Activated CD4-positive, alpha-beta memory T cell treated with anti-CD3 and anti-CD28 coated beads for 36 hours (primary cell): ENCODE measurements at regions not wholly inside any gene's neighbourhood (a gene's known extent, or its start where the extent isn't known, plus 50 kb on each side); places are given as distances from the start of the nearest gene placed in this dataset.
"Not testable (repeated sequence)": the region's sequence is repeated elsewhere in the genome, so short reads cannot be mapped to it uniquely, and the experiment has no call there.

ENCODE experiments used
- CTCF ChIA-PET: fragments of 350-600 bp; sonication (Branson Sonifier 250); formaldehyde crosslinking; loops from one replicate; lab custom pipeline; 2021; ENCODE audit warnings: antibody characterized with exemption, inconsistent platforms; lab: Charles Lee
- POLR2A ChIA-PET: fragments of 350-600 bp; sonication (Branson Sonifier 250); formaldehyde crosslinking; loops from one replicate; lab custom pipeline; 2021; ENCODE audit warnings: antibody characterized with exemption; lab: Charles Lee
- DNase-seq: peaks from one replicate; pipeline ENCODE4 v3.0.0-alpha.2; 2020
- H3K27ac Mint-ChIP-seq: one replicate; pipeline ENCODE4 v1.8.0; 2021; ENCODE audit warnings: mixed read lengths
- H3K27me3 Mint-ChIP-seq: one replicate; pipeline ENCODE4 v1.8.0; 2021; ENCODE audit warnings: mixed read lengths
- H3K36me3 Mint-ChIP-seq: one replicate; pipeline ENCODE4 v1.8.0; 2021; ENCODE audit warnings: mixed read lengths
- H3K4me1 Mint-ChIP-seq: one replicate; pipeline ENCODE4 v1.8.0; 2021; ENCODE audit warnings: low read depth, mixed read lengths
- H3K4me3 Mint-ChIP-seq: one replicate; pipeline ENCODE4 v1.8.0; 2021; ENCODE audit warnings: mild to moderate bottlenecking, mixed read lengths
- H3K9me3 Mint-ChIP-seq: one replicate; pipeline ENCODE4 v1.8.0; 2021; ENCODE audit warnings: mixed read lengths
- intact Hi-C: fragments of 100-400 bp; cut with micrococcal nuclease; formaldehyde crosslinking; loops from one replicate; pipeline ENCODE4 v1.15.1; 2023

DNA sequence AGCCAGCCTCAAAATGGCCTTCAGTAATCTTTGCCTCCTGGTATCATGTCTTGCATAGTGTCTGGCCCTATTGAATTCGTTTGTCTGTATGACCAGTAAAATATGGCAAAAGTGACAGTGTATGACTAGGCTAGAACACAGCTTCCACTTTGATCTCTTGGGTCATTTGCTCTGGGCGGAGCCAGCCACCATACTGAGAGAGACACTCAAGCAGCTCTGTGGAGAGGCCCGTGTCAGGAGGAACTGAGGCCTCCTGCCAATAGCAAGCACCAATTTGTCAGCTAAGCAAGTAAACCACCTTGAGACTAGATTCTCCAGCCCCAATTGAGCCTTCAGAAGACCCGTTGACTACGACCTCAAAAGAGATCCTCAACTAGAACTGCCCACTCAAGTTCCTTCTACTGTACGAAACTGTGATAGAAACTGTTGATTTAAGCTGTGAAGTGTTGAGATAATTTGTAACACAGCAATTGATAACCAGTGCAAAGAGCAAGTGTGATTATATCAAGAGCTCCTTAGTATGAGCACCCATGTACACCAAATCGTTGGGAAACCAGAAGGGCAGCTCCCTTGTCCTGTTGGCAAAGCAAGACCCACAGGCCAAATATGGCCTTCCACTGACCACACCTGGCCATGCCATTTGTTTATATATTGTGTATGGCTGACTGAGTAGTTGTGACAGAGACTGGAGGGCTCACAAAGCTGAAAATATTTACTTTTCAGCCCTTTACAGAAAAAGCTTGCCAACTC, 52.7 kb upstream of the SERBP1 start:
- H3K4me3 Mint-ChIP-seq: no peak overlapping the region
- no peaks in the 10 kb centered on the region for H3K9me3 Mint-ChIP-seq
- H3K36me3 Mint-ChIP-seq: no peaks in the 10 kb centered on the region
- H3K27me3 Mint-ChIP-seq: no peaks in the 10 kb centered on the region
- intact Hi-C loops: no loop called here
- H3K27ac Mint-ChIP-seq: no peak overlapping the region
- ChIA-PET CTCF (interaction anchor here (0.9 kb wide), 1 partner anchor 11 kb away, joined by 3 read pairs; no protein-coding TSS in a partner anchor), POLR2A (no interaction called here)
- no peak for DNase-seq
- H3K4me1 Mint-ChIP-seq: peaks cover 13% of the 10 kb centered on the region

DNA sequence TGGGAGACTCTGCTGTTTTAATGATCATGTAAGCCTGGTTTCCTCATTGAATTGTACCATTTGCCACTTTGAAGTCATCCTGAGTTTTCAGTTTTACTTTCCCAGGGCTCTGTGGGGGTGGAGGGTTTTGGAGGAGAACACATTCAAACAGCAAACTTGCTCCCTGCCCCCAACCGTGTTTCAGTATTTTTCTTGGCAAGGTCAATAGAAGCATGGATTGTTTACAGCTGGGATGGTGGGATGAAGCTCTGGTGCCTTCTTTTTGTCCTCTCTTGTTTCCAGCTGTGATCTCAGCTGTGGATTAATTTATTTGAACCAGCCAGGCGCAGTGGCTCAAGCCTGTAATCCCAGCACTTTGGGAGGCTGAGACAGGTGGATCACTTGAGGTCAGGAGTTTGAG, 54.3 kb upstream of the SERBP1 start:
- Mint-ChIP-seq H3K27me3 (no peaks in the 10 kb centered on the region), H3K9me3 (no peaks in the 10 kb centered on the region), H3K4me1 (peaks cover 5% of the 10 kb centered on the region), H3K27ac (no peak overlapping the region), H3K4me3 (no peak overlapping the region), H3K36me3 (no peaks in the 10 kb centered on the region)
- intact Hi-C loops: no loop called here
- ChIA-PET CTCF (no interaction called here), POLR2A (interaction anchor here (0.5 kb wide), 1 partner anchor 430 kb away, joined by 4 read pairs; no protein-coding TSS in a partner anchor)
- no peak for DNase-seq

DNA sequence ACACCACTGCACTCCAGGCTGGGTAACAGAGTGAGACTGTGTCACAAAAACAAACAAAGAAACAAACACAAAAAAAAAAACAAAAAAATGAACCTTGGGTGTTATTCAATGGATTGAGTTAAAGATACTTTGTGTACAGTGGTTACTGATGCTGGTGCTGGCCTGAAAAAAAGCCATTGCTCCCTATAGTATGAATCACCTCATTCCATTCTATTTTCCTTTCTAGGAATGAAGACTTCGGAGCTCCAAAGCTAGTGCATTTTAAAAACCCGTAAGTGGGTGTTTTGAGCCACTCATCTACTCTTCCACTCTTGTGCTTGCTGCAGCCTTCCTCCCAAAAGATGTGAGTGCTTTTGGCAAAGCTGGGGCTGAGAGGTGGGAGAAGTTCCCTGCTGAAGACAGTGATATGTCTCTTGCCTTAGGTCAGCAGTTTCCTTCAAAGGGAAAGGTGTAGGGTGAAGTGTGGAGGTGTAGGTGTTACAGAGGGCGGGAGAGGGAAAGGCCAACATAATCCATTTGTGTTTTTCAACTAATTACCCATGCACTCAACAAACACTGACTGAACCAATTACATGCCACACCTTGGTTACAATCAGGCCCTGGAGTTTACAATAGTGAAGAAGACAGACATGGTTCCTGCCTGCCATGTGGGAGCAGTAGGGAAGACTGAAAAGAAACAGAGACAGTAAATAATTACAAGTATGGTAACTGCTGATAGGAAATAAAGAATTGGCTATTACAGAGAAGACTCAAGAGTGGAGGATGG, 55.0 kb upstream of the SERBP1 start:
- H3K27ac Mint-ChIP-seq: no peak overlapping the region
- DNase-seq: no peak
- no peaks in the 10 kb centered on the region for H3K9me3 Mint-ChIP-seq
- intact Hi-C loops: loop anchor here (5.0 kb wide), 1 partner anchor 53 kb away; the partner anchor contains the start of gene SERBP1
- POLR2A ChIA-PET: interaction anchor here (0.5 kb wide), 1 partner anchor 431 kb away, joined by 4 read pairs; no protein-coding TSS in a partner anchor
- H3K4me3 Mint-ChIP-seq: no peak overlapping the region
- H3K27me3 Mint-ChIP-seq: no peaks in the 10 kb centered on the region
- CTCF ChIA-PET: no interaction called here
- H3K4me1 Mint-ChIP-seq: peaks cover 4% of the 10 kb centered on the region
- H3K36me3 Mint-ChIP-seq: no peaks in the 10 kb centered on the region

DNA sequence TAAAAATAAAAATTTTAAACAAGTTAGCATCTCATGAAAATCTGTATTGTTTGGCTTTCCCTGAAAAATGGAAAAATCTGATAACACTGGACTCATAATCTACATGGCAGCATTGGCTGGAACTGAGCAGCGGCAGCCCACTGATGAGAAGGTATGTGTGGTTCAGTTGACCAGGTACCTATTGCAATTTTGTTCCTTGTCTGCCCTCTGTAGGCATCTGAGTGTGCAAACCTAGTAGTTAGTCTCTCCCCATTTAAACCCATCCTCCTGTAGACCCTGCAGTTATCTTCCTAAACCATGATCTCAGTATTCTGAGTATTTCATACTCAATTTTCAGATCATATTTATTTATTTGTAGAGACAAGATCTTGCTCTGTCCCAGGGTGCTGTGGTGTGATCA, 59.4 kb upstream of the SERBP1 start:
- Mint-ChIP-seq H3K27ac (no peak overlapping the region), H3K9me3 (no peaks in the 10 kb centered on the region), H3K4me1 (peaks cover under 1% of the 10 kb centered on the region), H3K4me3 (no peak overlapping the region), H3K27me3 (no peaks in the 10 kb centered on the region), H3K36me3 (no peaks in the 10 kb centered on the region)
- intact Hi-C loops: loop anchor here (1.0 to 5.0 kb wide), 2 partner anchors 57 to 255 kb away; partner anchors contain the start of gene SERBP1
- POLR2A ChIA-PET: no interaction called here
- peak; percentile 12 for DNase-seq
- CTCF ChIA-PET: interaction anchor here (3.5 to 4.1 kb wide), 2 partner anchors 11 to 276 kb away, joined by 15 to 20 read pairs; no protein-coding TSS in a partner anchor

DNA sequence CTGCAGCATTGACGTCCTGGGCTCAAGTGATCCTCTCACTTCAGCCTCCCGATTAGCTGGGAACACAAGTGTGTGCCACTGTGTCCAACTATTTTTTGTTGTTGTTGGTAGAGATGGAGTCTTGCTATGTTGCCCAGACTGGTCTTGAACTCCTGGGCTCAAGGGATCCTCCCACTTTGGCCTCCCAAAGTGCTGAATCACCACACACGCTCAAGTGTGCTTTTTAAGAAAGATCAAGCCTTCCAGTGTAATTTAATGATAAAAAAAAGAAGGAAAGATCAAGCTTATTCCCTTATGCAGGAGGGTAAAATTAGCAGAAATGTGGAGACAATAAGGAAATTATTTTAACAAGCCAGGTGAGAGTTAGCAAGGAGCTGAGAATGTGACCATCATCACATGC, 61.1 kb upstream of the SERBP1 start:
- Mint-ChIP-seq H3K9me3 (no peaks in the 10 kb centered on the region), H3K4me3 (no peak overlapping the region), H3K4me1 (no peaks in the 10 kb centered on the region), H3K27me3 (no peaks in the 10 kb centered on the region), H3K27ac (no peak overlapping the region), H3K36me3 (no peaks in the 10 kb centered on the region)
- POLR2A ChIA-PET: no interaction called here
- DNase-seq: no peak
- CTCF ChIA-PET: interaction anchor here (1.3 to 4.1 kb wide), 3 partner anchors 10 to 278 kb away, joined by 3 to 20 read pairs (median 15); no protein-coding TSS in a partner anchor
- intact Hi-C loops: no loop called here

DNA sequence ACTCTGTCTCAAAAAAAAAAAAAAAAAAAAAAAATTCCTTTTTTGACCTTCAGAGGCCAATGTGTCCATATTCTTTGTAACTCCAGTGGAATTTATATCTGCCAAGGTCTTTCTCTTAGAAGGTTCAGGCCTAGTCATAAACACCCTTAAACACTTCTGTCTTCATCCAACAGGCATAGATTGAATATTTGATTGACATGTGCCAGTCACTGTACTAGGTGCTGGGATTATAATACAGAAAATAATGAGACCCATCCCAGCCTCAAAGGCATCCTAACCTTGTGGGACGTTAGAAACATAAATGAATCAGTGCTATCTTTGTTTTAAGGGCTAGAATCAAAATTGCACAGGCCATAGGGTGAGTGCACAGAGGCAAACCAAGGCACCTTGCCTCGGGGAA, 62.9 kb upstream of the SERBP1 start:
- Mint-ChIP-seq H3K9me3 (no peaks in the 10 kb centered on the region), H3K36me3 (no peaks in the 10 kb centered on the region), H3K27me3 (no peaks in the 10 kb centered on the region), H3K27ac (no peak overlapping the region), H3K4me1 (no peaks in the 10 kb centered on the region), H3K4me3 (no peak overlapping the region)
- intact Hi-C loops: no loop called here
- POLR2A ChIA-PET: no interaction called here
- no peak for DNase-seq
- CTCF ChIA-PET: interaction anchor here (3.5 kb wide), 1 partner anchor 8 kb away, joined by 20 read pairs; no protein-coding TSS in a partner anchor

DNA sequence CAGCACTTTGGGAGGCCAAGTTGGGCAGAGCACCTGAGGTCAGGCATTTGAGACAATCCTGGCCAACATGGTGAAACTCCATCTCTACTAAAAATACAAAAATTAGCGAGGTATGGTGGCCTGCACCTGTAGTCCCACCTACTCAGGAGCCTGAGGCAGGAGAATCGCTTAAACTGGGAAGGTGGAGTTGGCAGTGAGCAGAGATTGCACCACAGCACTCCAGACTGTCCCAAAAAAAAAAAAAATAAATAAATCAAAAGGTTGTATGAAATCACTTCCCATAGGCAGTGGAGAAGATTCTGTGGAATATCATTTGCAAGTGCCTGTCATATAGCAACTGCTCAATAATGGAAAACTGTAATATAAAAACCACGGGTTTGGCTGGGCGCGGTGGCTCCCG, 65.1 kb upstream of the SERBP1 start:
- POLR2A ChIA-PET: no interaction called here
- H3K4me1 Mint-ChIP-seq: no peaks in the 10 kb centered on the region
- H3K9me3 Mint-ChIP-seq: no peaks in the 10 kb centered on the region
- intact Hi-C loops: no loop called here
- no peak overlapping the region for H3K27ac Mint-ChIP-seq
- DNase-seq: no peak
- no peaks in the 10 kb centered on the region for H3K27me3 Mint-ChIP-seq
- no peak overlapping the region for H3K4me3 Mint-ChIP-seq
- CTCF ChIA-PET: interaction anchor here (3.5 kb wide), 1 partner anchor 282 kb away, joined by 22 read pairs; no protein-coding TSS in a partner anchor
- H3K36me3 Mint-ChIP-seq: no peaks in the 10 kb centered on the region

DNA sequence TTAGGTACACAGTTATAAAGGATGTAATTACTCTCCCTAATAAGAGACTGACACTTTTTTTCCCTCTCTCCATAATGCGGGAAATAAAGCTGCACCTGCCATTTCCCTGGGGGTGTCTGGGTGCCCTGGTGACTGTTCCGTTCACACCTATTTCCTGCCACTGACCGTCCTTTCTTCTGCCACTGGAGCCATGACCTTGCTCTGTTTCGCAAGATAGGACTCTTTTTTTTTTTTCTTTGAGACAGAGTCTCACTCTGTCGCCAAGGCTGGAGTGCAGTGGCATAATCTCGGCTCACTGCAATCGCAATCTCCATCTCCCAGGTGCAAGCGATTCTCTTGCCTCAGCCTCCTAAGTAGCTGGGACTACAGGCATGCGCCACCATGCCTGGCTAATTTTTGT, 66.1 kb upstream of the SERBP1 start:
- DNase-seq: no peak
- intact Hi-C loops: no loop called here
- Mint-ChIP-seq H3K4me1 (peaks cover 2% of the 10 kb centered on the region), H3K4me3 (no peak overlapping the region), H3K36me3 (no peaks in the 10 kb centered on the region), H3K9me3 (no peaks in the 10 kb centered on the region), H3K27ac (no peak overlapping the region), H3K27me3 (peaks cover 6% of the 10 kb centered on the region)
- ChIA-PET CTCF (interaction anchor here (1.6 to 3.5 kb wide), 2 partner anchors 10 to 283 kb away, joined by 4 to 22 read pairs; no protein-coding TSS in a partner anchor), POLR2A (no interaction called here)

DNA sequence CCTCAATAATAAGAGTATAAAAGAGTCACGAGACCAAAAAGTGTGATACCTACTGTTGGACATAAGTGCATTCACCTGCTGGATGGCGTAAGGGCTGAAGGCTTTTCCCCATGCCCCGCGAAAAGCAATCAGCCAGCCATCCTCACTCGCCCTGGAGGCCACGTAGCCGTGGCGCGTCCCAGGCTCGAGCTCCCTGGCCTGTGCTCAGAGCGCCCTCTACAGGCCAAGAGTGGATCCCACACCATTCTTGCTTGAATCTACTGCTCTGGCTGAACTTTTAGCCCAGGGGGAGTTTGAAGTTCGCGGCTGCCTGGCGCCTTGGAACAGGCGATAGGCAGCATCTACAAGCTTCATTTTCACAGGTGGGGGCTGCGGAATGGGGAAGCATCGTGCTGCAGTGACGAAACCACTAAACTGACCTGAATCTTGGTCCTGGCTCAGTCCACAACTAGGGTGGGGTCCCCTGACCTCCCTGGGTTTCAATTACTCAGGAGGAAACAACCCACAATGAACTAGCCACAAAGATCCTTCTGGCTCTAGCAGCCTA, 70.3 kb upstream of the SERBP1 start:
- intact Hi-C loops: loop anchor here (1.0 to 5.0 kb wide), 7 partner anchors 70 to 733 kb away; partner anchors contain the start of gene SERBP1
- no peaks in the 10 kb centered on the region for H3K36me3 Mint-ChIP-seq
- peaks cover 6% of the 10 kb centered on the region for H3K27me3 Mint-ChIP-seq
- ChIA-PET CTCF (interaction anchor here (0.6 to 5.2 kb wide), 45 partner anchors 9 to 735 kb away, joined by 3 to 103 read pairs (median 4); partner anchors contain the start of genes SERBP1 and SLC35D1), POLR2A (interaction anchor here (0.8 to 1.3 kb wide), 3 partner anchors 70 to 99 kb away, joined by 3 read pairs; partner anchors contain the start of gene SERBP1)
- H3K9me3 Mint-ChIP-seq: no peaks in the 10 kb centered on the region
- H3K27ac Mint-ChIP-seq: no peak overlapping the region
- H3K4me3 Mint-ChIP-seq: no peak overlapping the region
- H3K4me1 Mint-ChIP-seq: peaks cover 2% of the 10 kb centered on the region
- DNase-seq: peak; percentile 93

DNA sequence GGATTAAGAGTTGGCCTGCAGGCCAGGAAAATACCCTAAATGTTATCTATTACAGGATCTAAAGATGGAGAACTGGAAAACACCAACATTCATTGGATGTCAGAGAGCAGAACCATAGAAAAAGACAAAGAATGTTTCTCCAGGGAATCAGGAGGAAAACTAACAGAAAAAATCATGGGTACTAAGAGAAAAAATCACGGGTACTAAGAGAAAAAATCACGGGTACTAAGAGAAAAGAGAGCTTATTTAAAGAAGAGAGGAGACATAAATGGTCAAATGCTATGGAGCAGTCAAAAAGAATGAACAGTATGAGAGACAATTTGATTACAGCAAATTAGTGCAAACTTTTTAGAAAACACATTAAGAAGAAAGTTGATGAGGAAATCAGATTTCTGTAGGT, 73.8 kb upstream of the SERBP1 start:
- Mint-ChIP-seq H3K4me1 (peaks cover 8% of the 10 kb centered on the region), H3K9me3 (no peaks in the 10 kb centered on the region), H3K36me3 (no peaks in the 10 kb centered on the region), H3K27me3 (peaks cover 6% of the 10 kb centered on the region), H3K27ac (no peak overlapping the region), H3K4me3 (no peak overlapping the region)
- intact Hi-C loops: loop anchor here (5.0 kb wide), 3 partner anchors 167 to 737 kb away; no protein-coding TSS in a partner anchor
- CTCF ChIA-PET: interaction anchor here (5.2 kb wide), 1 partner anchor 290 kb away, joined by 103 read pairs; no protein-coding TSS in a partner anchor
- POLR2A ChIA-PET: no interaction called here
- no peak for DNase-seq

DNA sequence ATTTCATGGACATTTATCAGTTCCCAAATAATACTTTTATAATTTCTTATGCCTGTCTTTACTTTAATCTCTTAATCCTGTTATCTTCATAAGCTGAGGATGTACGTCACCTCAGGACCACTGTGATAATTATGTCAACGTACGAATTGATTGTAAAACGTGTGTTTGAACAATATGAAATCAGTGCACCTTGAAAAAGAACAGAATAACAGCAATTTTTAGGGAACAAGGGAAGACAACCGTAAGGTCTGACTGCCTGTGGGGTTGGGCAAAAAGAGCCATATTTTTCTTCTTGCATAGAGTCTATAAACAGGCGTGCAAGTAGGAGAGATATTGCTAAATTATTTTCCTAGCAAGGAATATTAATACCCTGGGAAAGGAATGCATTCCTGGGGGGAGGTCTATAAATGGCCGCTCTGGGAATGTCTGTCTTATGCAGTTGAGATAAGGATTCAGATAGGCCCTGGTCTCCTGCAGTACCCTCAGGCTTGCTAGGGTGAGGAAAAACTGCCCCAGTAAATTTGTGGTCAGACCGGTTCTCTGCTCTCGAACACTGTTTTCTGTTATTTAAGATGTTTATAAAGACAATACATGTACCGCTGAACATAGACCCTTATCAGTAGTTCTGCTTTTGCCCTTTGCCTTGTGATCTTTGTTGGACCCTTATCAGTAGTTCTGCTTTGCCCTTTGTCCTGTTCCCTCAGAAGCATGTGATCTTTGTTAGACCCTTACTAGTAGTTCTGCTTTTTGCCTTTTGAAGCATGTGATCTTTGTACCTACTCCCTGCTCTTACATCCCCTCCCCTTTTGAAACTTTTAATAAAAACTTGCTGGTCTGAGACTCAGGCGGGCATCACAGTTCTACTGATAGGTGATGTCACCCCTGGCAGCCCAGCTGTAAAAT, 83.4 kb upstream of the SERBP1 start:
- POLR2A ChIA-PET, H3K4me3 Mint-ChIP-seq, DNase-seq, intact Hi-C loops, H3K27me3 Mint-ChIP-seq, H3K4me1 Mint-ChIP-seq, H3K36me3 Mint-ChIP-seq, H3K27ac Mint-ChIP-seq: not testable (repeated sequence)
- CTCF ChIA-PET: interaction anchor here (1.0 kb wide), 1 partner anchor 13 kb away, joined by 4 read pairs; no protein-coding TSS in a partner anchor
- H3K9me3 Mint-ChIP-seq: peaks cover 13% of the 10 kb centered on the region
